ENCODE measurements at regions not wholly inside any gene's neighbourhood (a gene's known extent, or its start where the extent isn't known, plus 50 kb on each side); places are given as distances from the start of the nearest gene placed in this dataset.

GRCh38 chrX:45885931-45886330 lies 659.3 kb downstream of the ZNF674 start:
- TF ChIP-seq CTCF (IDR thresholded peaks at IDR 0.05; ENCODE audit: insufficient read depth, low read length) (no peak), GABPA (IDR thresholded peaks at IDR 0.05; ENCODE audit: low read depth) (no peak)
